PC-3 (cell line): ENCODE measurements at regions not wholly inside any gene's neighbourhood (a gene's known extent, or its start where the extent isn't known, plus 50 kb on each side); places are given as distances from the start of the nearest gene placed in this dataset.

Experiments used
- ATAC-seq: fragments of 200-7000 bp; cut with Tn5 transposase; 2 replicates; pipeline ENCODE4 v1.9.1; 2020; ENCODE audit warnings: mild to moderate bottlenecking, moderate library complexity
- BruUV-seq: library from RNA; stranded (reverse); fragments of 400-500 nt; replicated peaks from 2 replicates; lab custom pipeline; 2021; lab: Mats Ljungman, UMichigan
- CTCF ChIA-PET: fragments of 300-600 bp; sonication (Branson Sonifier 250); formaldehyde crosslinking; loops from one replicate; lab custom pipeline; 2022; ENCODE audit warnings: antibody characterized with exemption; lab: Charles Lee
- POLR2A ChIA-PET: fragments of 300-600 bp; sonication (Branson Sonifier 250); formaldehyde crosslinking; loops from one replicate; lab custom pipeline; 2022; ENCODE audit warnings: antibody characterized with exemption; ENCODE audit not compliant: unreplicated experiment; lab: Charles Lee
- DNase-seq: peaks from one replicate; pipeline ENCODE4 v3.0.0-alpha.2; 2015
- H2AFZ ChIP-seq: fragments of 300-600 bp; sonication (generic); 2 replicates; pipeline ENCODE4 v1.6.0; 2016; ENCODE audit warnings: antibody characterized with exemption, low read length
- H3F3A ChIP-seq: fragments of 300-600 bp; sonication (generic); one replicate; pipeline ENCODE4 v1.6.0; 2017; ENCODE audit warnings: antibody characterized with exemption, low read length, control low read depth, mild to moderate bottlenecking; ENCODE audit not compliant: unreplicated experiment
- H3K27ac ChIP-seq: fragments of 300-600 bp; sonication (generic); 2 replicates; pipeline ENCODE4 v1.5.1; 2016; ENCODE audit warnings: mild to moderate bottlenecking, low read length
- H3K27me3 ChIP-seq: fragments of 300-600 bp; sonication (generic); 2 replicates; pipeline ENCODE4 v1.6.1; 2016; ENCODE audit warnings: low read length, mixed read lengths
- H3K36me3 ChIP-seq: fragments of 300-600 bp; sonication (generic); 2 replicates; pipeline ENCODE4 v1.6.1; 2016; ENCODE audit warnings: low read depth, mixed run types, low read length, mixed read lengths
- H3K4me1 ChIP-seq: fragments of 300-600 bp; sonication (generic); 2 replicates; pipeline ENCODE4 v1.5.1; 2016; ENCODE audit warnings: low read length; ENCODE audit not compliant: insufficient read depth
- H3K4me2 ChIP-seq: fragments of 300-600 bp; sonication (generic); 2 replicates; pipeline ENCODE4 v1.6.0; 2016; ENCODE audit warnings: low read length
- H3K4me3 ChIP-seq: fragments of 300-600 bp; sonication (generic); 2 replicates; pipeline ENCODE4 v1.5.1; 2016; ENCODE audit warnings: mild to moderate bottlenecking, low read length, mixed read lengths
- H3K79me2 ChIP-seq: fragments of 300-600 bp; sonication (generic); 2 replicates; pipeline ENCODE4 v1.6.1; 2017; ENCODE audit warnings: low read length, mixed read lengths
- H3K9ac ChIP-seq: fragments of 300-600 bp; sonication (generic); 2 replicates; pipeline ENCODE4 v1.6.0; 2016; ENCODE audit warnings: mild to moderate bottlenecking, low read length
- H3K9me2 ChIP-seq: fragments of 300-600 bp; sonication (generic); replicated peaks from 2 replicates; pipeline ENCODE4 v1.6.1; 2016; ENCODE audit warnings: mixed run types, low read length, mixed read lengths
- H3K9me3 ChIP-seq: fragments of 300-600 bp; sonication (generic); 2 replicates; pipeline ENCODE4 v1.6.1; 2016; ENCODE audit warnings: low read length, mixed read lengths
- H4K20me1 ChIP-seq: fragments of 300-600 bp; sonication (generic); 2 replicates; pipeline ENCODE4 v1.6.1; 2016; ENCODE audit warnings: low read length, mixed read lengths
- CTCF ChIP-seq: fragments of 300-600 bp; sonication (generic); conservative IDR thresholded peaks from 2 replicates; pipeline ENCODE4 v1.5.1; 2017; ENCODE audit warnings: antibody characterized with exemption, low read depth, mild to moderate bottlenecking, low read length
- EZH2 ChIP-seq: fragments of 300-600 bp; sonication (generic); IDR thresholded peaks from one replicate; pipeline ENCODE4 v1.6.1; 2017; ENCODE audit warnings: antibody characterized with exemption, mild to moderate bottlenecking, low read length; ENCODE audit not compliant: unreplicated experiment
- EZH2phosphoT487 ChIP-seq: fragments of 300-600 bp; sonication (generic); IDR thresholded peaks from 2 replicates; pipeline ENCODE4 v1.6.1; 2018; ENCODE audit warnings: mild to moderate bottlenecking, antibody characterized with exemption, low read length, borderline replicate concordance
- intact Hi-C: fragments of 100-400 bp; cut with micrococcal nuclease; formaldehyde crosslinking; loops from 2 replicates; pipeline ENCODE4 v1.9.0; 2023

GRCh38 chr22:22984967-22985366 is 85.4 kb upstream of the GNAZ start:
- TF ChIP-seq EZH2 (no peak), CTCF (no peak), EZH2phosphoT487 (no peak)
- ChIA-PET CTCF (no interaction called here), POLR2A (no interaction called here)

GRCh38 chr22:22986008-22986407 is 84.3 kb upstream of the GNAZ start:
- no peaks in the 10 kb centered on the region for H3K27me3 ChIP-seq
- no peak for DNase-seq
- no peak overlapping the region for H3K4me3 ChIP-seq
- no peaks in the 10 kb centered on the region for H3K9me3 ChIP-seq
- no peaks in the 10 kb centered on the region for H3K4me1 ChIP-seq
- H3K9ac ChIP-seq: no peak overlapping the region
- no peaks in the 10 kb centered on the region for H3K9me2 ChIP-seq
- intact Hi-C loops: no loop called here
- no peak for TF ChIP-seq EZH2
- TF ChIP-seq EZH2phosphoT487: no peak
- no peak for TF ChIP-seq CTCF
- no peaks in the 10 kb centered on the region for H3F3A ChIP-seq
- POLR2A ChIA-PET: no interaction called here
- H3K36me3 ChIP-seq: no peaks in the 10 kb centered on the region
- H3K4me2 ChIP-seq: no peak overlapping the region
- BruUV-seq: no TSS peak
- no peaks in the 10 kb centered on the region for H3K79me2 ChIP-seq
- H3K27ac ChIP-seq: no peak overlapping the region
- H2AFZ ChIP-seq: no peak overlapping the region
- ATAC-seq: no peak
- no peaks in the 10 kb centered on the region for H4K20me1 ChIP-seq
- CTCF ChIA-PET: no interaction called here

More at GRCh38 chr22:22984967-22985366, 85.4 kb upstream of the GNAZ start:
- DNase-seq (no peak), ATAC-seq (no peak)
- Histone ChIP-seq H3F3A (no peaks in the 10 kb centered on the region), H3K36me3 (no peaks in the 10 kb centered on the region), H3K9me3 (no peaks in the 10 kb centered on the region), H3K9ac (no peak overlapping the region), H4K20me1 (no peaks in the 10 kb centered on the region), H3K79me2 (no peaks in the 10 kb centered on the region), H3K9me2 (no peaks in the 10 kb centered on the region), H2AFZ (no peak overlapping the region), H3K4me3 (no peak overlapping the region), H3K27me3 (no peaks in the 10 kb centered on the region), H3K4me2 (no peak overlapping the region), H3K4me1 (no peaks in the 10 kb centered on the region), H3K27ac (no peak overlapping the region)
- no TSS peak for BruUV-seq
- intact Hi-C loops: no loop called here

- ATAC-seq (no peak), DNase-seq (no peak)
- H3K27ac ChIP-seq: no peak overlapping the region
- intact Hi-C loops: no loop called here
- TF ChIP-seq EZH2: no peak
- TF ChIP-seq CTCF: no peak
- no peak for TF ChIP-seq EZH2phosphoT487
- no peaks in the 10 kb centered on the region for H4K20me1 ChIP-seq
- no peak overlapping the region for H2AFZ ChIP-seq
- no peaks in the 10 kb centered on the region for H3K9me3 ChIP-seq
- POLR2A ChIA-PET: no interaction called here
- no peaks in the 10 kb centered on the region for H3K4me1 ChIP-seq
- no peaks in the 10 kb centered on the region for H3F3A ChIP-seq
- no peak overlapping the region for H3K9ac ChIP-seq
- no peaks in the 10 kb centered on the region for H3K9me2 ChIP-seq
- no peak overlapping the region for H3K4me2 ChIP-seq
- H3K36me3 ChIP-seq: no peaks in the 10 kb centered on the region
- no peaks in the 10 kb centered on the region for H3K27me3 ChIP-seq
- BruUV-seq: no TSS peak
- no peak overlapping the region for H3K4me3 ChIP-seq
- CTCF ChIA-PET: no interaction called here
- H3K79me2 ChIP-seq: no peaks in the 10 kb centered on the region
Observed at GRCh38 chr22:22986640-22987039, 83.7 kb upstream of the GNAZ start.
